Keratinocyte (primary cell): ENCODE measurements at regions not wholly inside any gene's neighbourhood (a gene's known extent, or its start where the extent isn't known, plus 50 kb on each side); places are given as distances from the start of the nearest gene placed in this dataset.

Experiments
- CTCF ChIP-seq, 3 experiments: IDR thresholded peaks in 1 of 3; conservative IDR thresholded peaks in 1 of 3; optimal IDR thresholded peaks in 1 of 3; 2 replicates in 2 of 3; 3 replicates in 1 of 3; pipeline versions ENCODE3 to v1.5.1; 2011; ENCODE audit warnings: low read length in 3 of 3, mild to moderate bottlenecking in 3 of 3, moderate library complexity in 2 of 3, control low read depth in 1 of 3, inconsistent platforms in 1 of 3; ENCODE audit not compliant: insufficient read depth in 2 of 3; ENCODE audit errors: extremely low read depth in 1 of 3
- EZH2 ChIP-seq: IDR thresholded peaks from one replicate; pipeline ENCODE4 v1.6.1; 2012; ENCODE audit warnings: inconsistent platforms, mild to moderate bottlenecking, low read length, moderate library complexity

DNA sequence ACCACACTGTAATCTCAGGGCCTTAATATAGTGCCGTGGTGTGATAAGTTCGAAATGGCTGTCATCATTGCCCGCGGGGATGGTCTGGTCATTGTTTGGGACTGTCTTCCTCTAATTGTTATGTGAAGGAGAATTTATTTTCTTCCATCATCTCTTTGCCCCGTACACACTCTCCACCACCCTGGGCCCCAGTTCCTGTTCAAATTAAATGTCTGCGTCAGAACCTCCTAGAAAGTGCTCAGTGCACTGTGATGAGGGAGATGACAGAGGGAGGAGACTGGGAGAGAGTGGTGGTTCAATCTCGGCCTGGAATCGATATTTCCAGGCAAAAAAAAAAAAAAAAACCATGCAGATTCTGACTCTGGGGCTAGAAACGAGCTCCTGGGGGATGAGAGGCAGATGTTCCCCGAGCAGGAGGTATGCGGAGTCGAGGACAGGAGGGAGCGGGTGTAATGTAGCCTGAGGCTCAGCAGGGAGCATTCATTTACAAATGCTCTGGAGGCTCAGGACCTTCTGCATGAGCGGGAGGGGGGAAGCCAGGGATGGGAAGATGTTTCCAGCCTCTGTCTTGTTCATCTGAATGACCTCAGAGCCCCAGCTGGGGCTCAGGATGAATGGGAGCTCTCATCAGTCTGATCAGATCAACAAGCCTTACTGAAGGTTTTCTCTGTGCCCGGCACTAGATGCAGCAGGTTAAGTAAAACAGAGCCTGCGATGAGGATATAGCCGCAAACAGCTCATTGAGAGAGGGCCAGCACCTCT lies 219.5 kb downstream of the TBX5 start:
- TF ChIP-seq CTCF (optimal IDR thresholded peaks at IDR 0.05 in 1 of 3, IDR thresholded peaks at IDR 0.05 in 1 of 3, conservative IDR thresholded peaks at IDR 0.05 in 1 of 3; ENCODE audit: extremely low read depth in 1 of 3, insufficient read depth in 2 of 3, low read length in 3 of 3) (no peak), EZH2 (no peak)
